Heart left ventricle (tissue), 16 donors: ENCODE measurements at regions not wholly inside any gene's neighbourhood (a gene's known extent, or its start where the extent isn't known, plus 50 kb on each side); places are given as distances from the start of the nearest gene placed in this dataset.

Experiments used
- ATAC-seq, 4 donors: fragments of 200-7000 bp; cut with Tn5 transposase; one replicate each; pipeline ENCODE4 v1.9.1; 2020 to 2022; ENCODE audit warnings: moderate library complexity in 4 of 4, mild to moderate bottlenecking in 3 of 4, moderate number of reproducible peaks in 1 of 4
- DNase-seq, 5 donors: peaks; one replicate each; pipeline ENCODE4 v3.0.0-alpha.2; 2020
- H3K27ac ChIP-seq, 12 donors: fragments of 200-600 bp; sonication (generic) in 4 of 12; one replicate each; pipeline versions ENCODE4 v1.5.0 to v1.8.0; 2016 to 2022; ENCODE audit warnings: mild to moderate bottlenecking in 2 of 12
- H3K27me3 ChIP-seq, 9 donors: fragments of 200-600 bp; sonication (generic) in 2 of 9; one replicate each; pipeline versions ENCODE4 v1.5.1 to v1.8.0; 2016 to 2022; ENCODE audit warnings: mild to moderate bottlenecking in 3 of 9
- H3K36me3 ChIP-seq, 9 donors: fragments of 200-600 bp; sonication (generic) in 2 of 9; one replicate each; pipeline versions ENCODE4 v1.5.0 to v1.8.0; 2018 to 2022; ENCODE audit warnings: mild to moderate bottlenecking in 2 of 9
- H3K4me1 ChIP-seq, 12 donors: fragments of 200-600 bp; sonication (generic) in 4 of 12; one replicate each; pipeline versions ENCODE4 v1.5.0 to v1.8.0; 2016 to 2022; ENCODE audit warnings: mild to moderate bottlenecking in 3 of 12
- H3K4me3 ChIP-seq, 12 donors: fragments of 200-600 bp; sonication (generic) in 4 of 12; one replicate each; pipeline versions ENCODE4 v1.5.0 to v1.8.0; 2017 to 2022; ENCODE audit warnings: mild to moderate bottlenecking in 9 of 12, moderate library complexity in 4 of 12
- H3K9me3 ChIP-seq, 12 donors: fragments of 200-600 bp; sonication (generic) in 4 of 12; one replicate each; pipeline versions ENCODE4 v1.5.0 to v1.8.0; 2016 to 2022; ENCODE audit warnings: mild to moderate bottlenecking in 1 of 12
- POLR2A ChIP-seq, 2 donors: fragments of 450-650 bp; IDR thresholded peaks; one replicate each; pipeline ENCODE4 v1.6.1; 2017; ENCODE audit warnings: antibody characterized with exemption in 2 of 2, mild to moderate bottlenecking in 2 of 2, moderate library complexity in 2 of 2
- WGBS, 4 donors: extraction: QIAGEN DNeasy Blood & Tissue Kit in 2 of 4; methylation state at CpG; one replicate each; pipeline versions ENCODE4 v1.1.5 to v1.1.7; 2013 to 2018; 5-methylcytosine and 5-hydroxymethylcytosine counted together
- intact Hi-C, 10 donors: fragments of 100-400 bp; cut with DNase I; formaldehyde crosslinking; loops; one replicate each; pipeline versions ENCODE4 v1.11.1 to v1.14.2; 2022
- TF ChIP-seq, protein P1 (sequence below), 12 donors: fragments of 200-600 bp; sonication (generic) in 4 of 12; IDR thresholded peaks; one replicate each; pipeline versions ENCODE4 v1.5.0 to v1.8.0; 2018 to 2022; ENCODE audit warnings: antibody characterized with exemption in 12 of 12, mild to moderate bottlenecking in 5 of 12
- donor health status: ischemic (EF 13 %, LVEDD 7.1; RV severe dilation, severe dysfunction).
- donor health status: healthy with polysubstance abuse.
- donor health status: DM: no; HTN: yes; CAD: no.
- donor health status: DM: no; HTN: no; CAD: no.
- donor health status: ischemic (EF 25% LVEDD 6.9; RV normal size, moderate dysfunction).
- donor health status: ischemic (EF 25% LVEDD 5.7; RV mildly dilated, moderate dysfunction).
- donor health status: healthy.
- donor health status: DM: yes; HTN: yes; CAD: no.
- donor health status: ischemic (EF 35%, LVEDD 5.7; RV mildly dilated, moderate dysfunction).
- donor health status: nonischemic (EF 11% LVEDD 7.7; RV severe dilation, severe dysfunction).
- donor health status: DM: yes; HTN: yes; CAD: no.
- donor health status: PGD.
- donor health status: ischemic (EF 29% LVEDD 5.4; RV normal size, mild dysfunction).
- donor health status: nonischemic (EF 23%, LVEDD 6.1; RV moderate dilation, normal function).

DNA sequence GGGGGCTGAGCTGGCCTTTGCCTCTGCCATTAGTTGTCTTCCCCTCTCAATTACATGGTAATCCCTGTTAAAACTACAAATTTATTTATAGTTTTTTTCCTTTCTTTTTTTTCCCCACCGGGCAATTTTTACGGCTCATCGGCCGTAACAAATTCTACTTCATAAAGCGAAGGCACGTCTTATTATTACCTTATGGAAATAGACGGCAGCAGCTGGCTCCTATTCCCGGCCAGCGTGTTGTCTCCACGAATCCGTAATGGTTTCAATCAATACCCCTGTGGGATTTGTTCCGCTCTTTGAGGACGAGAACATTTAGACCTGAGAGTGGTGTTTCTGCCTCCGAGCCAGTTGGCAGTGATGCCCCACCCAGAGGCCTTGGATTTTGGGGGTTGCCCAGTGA lies 52.4 kb upstream of the IGSF21 start:
- 89 to 92% (median 90%) methylated on average over 14 of the region's 14 CpGs for WGBS, 4 donors
- no peak for TF ChIP-seq POLR2A (IDR thresholded peaks at IDR 0.05)
- TF ChIP-seq, protein P1, sequence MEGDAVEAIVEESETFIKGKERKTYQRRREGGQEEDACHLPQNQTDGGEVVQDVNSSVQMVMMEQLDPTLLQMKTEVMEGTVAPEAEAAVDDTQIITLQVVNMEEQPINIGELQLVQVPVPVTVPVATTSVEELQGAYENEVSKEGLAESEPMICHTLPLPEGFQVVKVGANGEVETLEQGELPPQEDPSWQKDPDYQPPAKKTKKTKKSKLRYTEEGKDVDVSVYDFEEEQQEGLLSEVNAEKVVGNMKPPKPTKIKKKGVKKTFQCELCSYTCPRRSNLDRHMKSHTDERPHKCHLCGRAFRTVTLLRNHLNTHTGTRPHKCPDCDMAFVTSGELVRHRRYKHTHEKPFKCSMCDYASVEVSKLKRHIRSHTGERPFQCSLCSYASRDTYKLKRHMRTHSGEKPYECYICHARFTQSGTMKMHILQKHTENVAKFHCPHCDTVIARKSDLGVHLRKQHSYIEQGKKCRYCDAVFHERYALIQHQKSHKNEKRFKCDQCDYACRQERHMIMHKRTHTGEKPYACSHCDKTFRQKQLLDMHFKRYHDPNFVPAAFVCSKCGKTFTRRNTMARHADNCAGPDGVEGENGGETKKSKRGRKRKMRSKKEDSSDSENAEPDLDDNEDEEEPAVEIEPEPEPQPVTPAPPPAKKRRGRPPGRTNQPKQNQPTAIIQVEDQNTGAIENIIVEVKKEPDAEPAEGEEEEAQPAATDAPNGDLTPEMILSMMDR (IDR thresholded peaks at IDR 0.05), result no peak
- ATAC-seq, result no peak
- H3K36me3 ChIP-seq, result no peaks in the 10 kb centered on the region
- H3K27me3 ChIP-seq, result peaks cover 0 to 52% (median 4%) of the 10 kb centered on the region in 9 donors
- no peak overlapping the region for H3K4me3 ChIP-seq
- no peak for DNase-seq
- no peaks in the 10 kb centered on the region for H3K9me3 ChIP-seq
- H3K4me1 ChIP-seq, result no peaks in the 10 kb centered on the region
- H3K27ac ChIP-seq, result no peak overlapping the region
- intact Hi-C loops, result no loop called here

DNA sequence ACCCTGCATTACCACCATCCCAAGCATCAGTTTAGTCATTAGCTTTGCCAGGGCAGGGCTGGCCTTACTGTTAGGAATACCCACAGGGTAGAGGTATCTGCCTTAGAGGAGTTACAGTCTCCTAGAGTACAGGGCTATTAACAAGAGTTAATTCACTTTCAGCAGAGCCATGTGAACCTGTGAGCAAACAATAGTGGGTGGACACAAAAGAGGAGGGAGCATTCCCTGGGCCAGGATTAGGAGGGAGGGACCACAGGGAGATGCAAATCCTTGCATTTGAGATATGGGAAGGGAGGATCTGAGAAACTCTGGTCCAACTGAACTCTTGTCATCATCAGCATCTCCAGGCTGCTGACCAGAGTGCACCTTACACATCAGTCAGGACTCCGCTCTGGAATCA lies 51.1 kb upstream of the IGSF21 start:
- no peak for ATAC-seq
- DNase-seq, result no peak
- no peak overlapping the region for H3K4me3 ChIP-seq
- no peak overlapping the region for H3K27ac ChIP-seq
- no peaks in the 10 kb centered on the region for H3K36me3 ChIP-seq
- intact Hi-C loops, result no loop called here
- H3K27me3 ChIP-seq, result peaks cover 0 to 55% (median 4%) of the 10 kb centered on the region in 9 donors
- no peaks in the 10 kb centered on the region for H3K4me1 ChIP-seq
- H3K9me3 ChIP-seq, result no peaks in the 10 kb centered on the region
- TF ChIP-seq POLR2A (IDR thresholded peaks at IDR 0.05), result no peak
- TF ChIP-seq, protein P1 (IDR thresholded peaks at IDR 0.05), result no peak
- WGBS, 4 donors, result 79 to 100% (median 90%) methylated on average over 1 of the region's 1 CpG

DNA sequence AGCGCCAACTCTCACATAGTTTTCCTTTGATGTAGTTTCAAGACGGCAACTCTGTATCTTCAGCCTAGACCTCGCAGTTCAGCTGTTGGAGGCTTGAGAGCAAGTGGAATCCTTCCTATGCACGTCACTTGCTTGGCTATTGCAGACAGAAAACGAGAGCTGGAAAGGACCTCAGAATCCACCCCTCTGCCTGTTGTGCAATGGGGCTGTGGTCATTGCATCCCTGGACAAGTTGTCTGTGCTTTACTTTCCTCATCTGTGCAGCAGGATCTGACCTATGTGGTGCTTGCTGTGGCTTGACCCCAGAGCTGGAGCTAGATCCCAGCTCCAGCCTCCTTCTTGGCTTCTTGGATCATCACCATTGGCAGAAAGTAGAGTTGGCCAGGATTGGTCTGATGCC lies 50.0 kb upstream of the IGSF21 start:
- peaks cover 0 to 59% (median 4%) of the 10 kb centered on the region in 9 donors for H3K27me3 ChIP-seq
- no peak for ATAC-seq

More for the DNA sequence above, 50.0 kb upstream of the IGSF21 start:
- no peaks in the 10 kb centered on the region for H3K36me3 ChIP-seq
- WGBS, 4 donors, result 46 to 73% (median 65%) methylated on average over 5 of the region's 5 CpGs
- no peak overlapping the region for H3K4me3 ChIP-seq
- TF ChIP-seq, protein P1 (IDR thresholded peaks at IDR 0.05), result no peak
- no peak for TF ChIP-seq POLR2A (IDR thresholded peaks at IDR 0.05)
- no peak overlapping the region for H3K27ac ChIP-seq
- DNase-seq, result no peak
- intact Hi-C loops, result no loop called here
- H3K4me1 ChIP-seq, result no peaks in the 10 kb centered on the region
- H3K9me3 ChIP-seq, result no peaks in the 10 kb centered on the region
